ENCODE measurements at regions not wholly inside any gene's neighbourhood (a gene's known extent, or its start where the extent isn't known, plus 50 kb on each side); places are given as distances from the start of the nearest gene placed in this dataset.

DNA sequence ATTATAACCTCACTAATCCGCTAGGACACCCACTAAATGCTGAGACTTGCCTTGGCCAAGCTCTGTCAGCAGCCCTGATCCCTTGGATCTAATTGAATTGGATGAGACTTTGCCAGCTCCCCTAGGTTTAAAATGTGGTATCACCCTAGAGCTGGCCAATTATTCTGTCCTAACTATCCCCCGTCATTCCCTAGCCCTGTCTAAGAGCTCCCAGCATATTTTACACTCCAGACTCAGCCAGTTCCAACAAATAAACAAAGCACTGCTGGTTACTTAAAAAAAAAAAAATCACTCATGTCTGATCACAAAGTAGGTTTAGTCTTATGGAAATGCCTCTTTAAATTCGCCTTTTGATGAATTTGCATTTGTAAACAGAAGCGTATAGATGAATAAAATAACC, 147.9 kb upstream of the EGR2 start:
- Histone ChIP-seq H3K9me3 (ENCODE audit: low read depth, low read length) (no peaks in the 10 kb centered on the region), H3K4me3 (no peak overlapping the region), H3K9ac (ENCODE audit: insufficient read length) (no peak overlapping the region), H3K36me3 (ENCODE audit: insufficient read depth, low read length) (no peaks in the 10 kb centered on the region), H3K27ac (no peak overlapping the region)
- DNase-seq (ENCODE audit: low read depth, low spot score): no peak
- TF ChIP-seq POLR2AphosphoS5 (IDR thresholded peaks at IDR 0.05; ENCODE audit: borderline replicate concordance, low read depth, low read length) (no peak), FOXP2 (optimal IDR thresholded peaks at IDR 0.05; ENCODE audit: control extremely low read depth, extremely low read length, insufficient read depth) (no peak), EZH2 (IDR thresholded peaks at IDR 0.05) (no peak)

DNA sequence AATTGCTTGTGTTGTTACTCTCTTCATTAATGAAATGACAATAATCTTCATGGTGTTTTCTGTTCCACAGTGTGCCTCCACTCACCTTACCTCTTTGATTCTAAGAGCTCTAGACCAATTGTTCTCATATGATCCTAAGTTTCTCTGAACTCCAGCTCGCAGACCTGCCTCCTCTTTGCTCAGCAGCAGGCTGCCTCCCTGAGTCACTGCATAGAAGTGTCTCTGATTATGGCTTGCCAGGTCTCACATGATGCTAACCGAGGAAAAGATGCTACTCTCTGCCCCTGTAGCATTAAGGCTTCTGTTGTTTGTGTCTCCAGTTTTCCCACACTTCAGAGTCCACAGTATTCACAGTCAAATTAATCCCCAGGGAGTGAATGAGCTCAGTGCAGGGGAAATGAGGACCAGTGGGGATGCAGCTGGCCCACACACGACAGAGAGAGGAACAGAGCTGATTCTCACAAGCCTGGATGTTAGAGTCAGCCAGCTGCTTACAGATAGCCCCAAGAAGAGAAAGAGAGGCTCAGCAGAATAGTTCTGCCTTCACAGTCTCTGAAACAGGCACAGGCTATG, 145.9 kb upstream of the EGR2 start:
- H3K27ac ChIP-seq: no peak overlapping the region
- H3K9ac ChIP-seq (ENCODE audit: insufficient read length): no peak overlapping the region
- H3K9me3 ChIP-seq (ENCODE audit: low read depth, low read length): no peaks in the 10 kb centered on the region
- no peak for DNase-seq (ENCODE audit: low read depth, low spot score)
- TF ChIP-seq EZH2 (IDR thresholded peaks at IDR 0.05) (no peak), FOXP2 (optimal IDR thresholded peaks at IDR 0.05; ENCODE audit: control extremely low read depth, extremely low read length, insufficient read depth) (no peak), POLR2AphosphoS5 (IDR thresholded peaks at IDR 0.05; ENCODE audit: borderline replicate concordance, low read depth, low read length) (no peak)
- no peak overlapping the region for H3K4me3 ChIP-seq
- H3K36me3 ChIP-seq (ENCODE audit: insufficient read depth, low read length): no peaks in the 10 kb centered on the region

DNA sequence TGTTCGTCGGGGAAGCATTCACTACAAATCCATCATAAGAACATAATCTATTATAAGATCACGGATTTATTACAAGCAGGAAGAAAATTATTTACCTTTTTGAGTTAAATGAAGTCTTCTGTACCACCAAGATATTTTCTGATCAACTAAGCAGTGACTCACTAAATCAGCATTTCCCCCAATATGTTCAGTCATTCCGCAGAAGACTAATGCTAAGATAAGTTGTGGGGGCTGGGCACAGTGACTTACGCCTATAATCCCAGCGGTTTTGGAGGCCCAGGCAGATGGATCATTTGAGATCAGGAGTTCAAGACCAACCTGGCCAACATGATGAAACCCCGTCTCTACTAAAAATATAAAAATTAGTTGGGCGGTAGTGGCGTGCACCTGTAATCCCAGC, 144.2 kb upstream of the EGR2 start:
- TF ChIP-seq FOXP2 (optimal IDR thresholded peaks at IDR 0.05; ENCODE audit: control extremely low read depth, extremely low read length, insufficient read depth) (no peak), EZH2 (IDR thresholded peaks at IDR 0.05) (no peak), POLR2AphosphoS5 (IDR thresholded peaks at IDR 0.05; ENCODE audit: borderline replicate concordance, low read depth, low read length) (no peak)
- Histone ChIP-seq H3K36me3 (ENCODE audit: insufficient read depth, low read length) (no peaks in the 10 kb centered on the region), H3K9ac (ENCODE audit: insufficient read length) (no peak overlapping the region), H3K9me3 (ENCODE audit: low read depth, low read length) (no peaks in the 10 kb centered on the region), H3K4me3 (no peak overlapping the region), H3K27ac (no peak overlapping the region)
- no peak for DNase-seq (ENCODE audit: low read depth, low spot score)

DNA sequence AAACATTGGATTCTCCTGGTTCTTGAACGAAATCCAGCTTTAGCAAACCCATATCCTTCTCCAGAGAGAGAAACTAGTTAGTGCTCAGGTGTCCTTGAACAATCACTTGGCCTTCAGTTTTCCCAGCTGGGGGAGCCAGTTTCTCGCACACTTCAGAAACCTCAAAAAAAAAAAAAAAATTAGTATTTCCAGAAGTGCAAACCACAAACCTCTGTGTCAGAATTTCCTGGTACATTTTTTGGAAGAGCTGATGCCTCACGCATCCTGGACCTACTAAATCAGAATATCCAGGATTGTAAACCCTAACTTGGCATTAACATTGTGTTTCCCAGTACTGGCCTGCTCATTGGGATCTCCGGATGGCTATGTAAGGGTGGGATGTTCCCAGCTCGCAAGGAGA, 143.4 kb upstream of the EGR2 start:
- Histone ChIP-seq H3K9ac (ENCODE audit: insufficient read length) (no peak overlapping the region), H3K36me3 (ENCODE audit: insufficient read depth, low read length) (no peaks in the 10 kb centered on the region), H3K9me3 (ENCODE audit: low read depth, low read length) (no peaks in the 10 kb centered on the region), H3K4me3 (no peak overlapping the region), H3K27ac (no peak overlapping the region)
- TF ChIP-seq EZH2 (IDR thresholded peaks at IDR 0.05) (no peak), POLR2AphosphoS5 (IDR thresholded peaks at IDR 0.05; ENCODE audit: borderline replicate concordance, low read depth, low read length) (no peak), FOXP2 (optimal IDR thresholded peaks at IDR 0.05; ENCODE audit: control extremely low read depth, extremely low read length, insufficient read depth) (no peak)
- no peak for DNase-seq (ENCODE audit: low read depth, low spot score)

DNA sequence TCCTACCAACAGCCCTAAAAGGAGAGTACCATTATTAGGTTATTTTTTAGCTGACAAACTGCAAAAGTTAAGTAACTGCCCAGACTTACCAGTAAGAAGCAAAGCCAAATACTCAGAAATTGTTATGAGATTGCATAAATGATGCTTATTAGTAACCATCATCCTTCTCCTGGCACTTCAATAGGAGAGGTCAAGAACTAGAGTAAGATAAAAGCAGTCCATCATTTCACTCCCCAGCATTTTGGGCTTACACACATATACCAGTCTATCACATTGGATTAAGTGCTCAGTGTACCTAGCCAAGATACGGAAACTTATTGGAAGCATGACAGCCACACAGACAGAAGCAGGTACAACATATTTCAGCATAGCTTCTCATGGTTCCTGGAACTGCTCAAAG, 142.8 kb upstream of the EGR2 start:
- no peak for DNase-seq (ENCODE audit: low read depth, low spot score)
- H3K9me3 ChIP-seq (ENCODE audit: low read depth, low read length): no peaks in the 10 kb centered on the region
- no peak for TF ChIP-seq EZH2 (IDR thresholded peaks at IDR 0.05)
- no peak for TF ChIP-seq FOXP2 (optimal IDR thresholded peaks at IDR 0.05; ENCODE audit: control extremely low read depth, extremely low read length, insufficient read depth)
- no peak for TF ChIP-seq POLR2AphosphoS5 (IDR thresholded peaks at IDR 0.05; ENCODE audit: borderline replicate concordance, low read depth, low read length)
- no peak overlapping the region for H3K4me3 ChIP-seq
- H3K36me3 ChIP-seq (ENCODE audit: insufficient read depth, low read length): no peaks in the 10 kb centered on the region
- H3K9ac ChIP-seq (ENCODE audit: insufficient read length): no peak overlapping the region
- H3K27ac ChIP-seq: no peak overlapping the region

DNA sequence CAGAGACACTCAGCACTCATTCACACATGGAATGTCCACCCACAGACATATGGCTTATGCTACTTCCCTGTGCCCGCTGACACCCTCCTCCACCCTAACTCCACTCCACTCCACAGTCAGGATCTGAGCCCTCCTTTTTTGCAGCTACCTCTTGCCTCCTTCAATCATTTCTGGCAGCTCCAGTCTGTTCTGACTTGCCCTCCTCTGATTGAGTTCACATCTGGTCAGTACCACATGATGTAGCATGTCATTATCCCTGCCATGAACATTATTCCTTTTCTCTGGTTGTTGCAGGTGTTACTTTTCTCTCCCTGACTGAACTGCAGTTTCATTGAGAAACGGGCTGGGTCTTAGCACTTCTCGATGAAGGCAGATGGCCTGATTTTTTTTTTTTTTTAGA, 130.1 kb upstream of the EGR2 start:
- TF ChIP-seq EZH2 (IDR thresholded peaks at IDR 0.05): no peak
- no peak for TF ChIP-seq POLR2AphosphoS5 (IDR thresholded peaks at IDR 0.05; ENCODE audit: borderline replicate concordance, low read depth, low read length)
- no peak for TF ChIP-seq FOXP2 (optimal IDR thresholded peaks at IDR 0.05; ENCODE audit: control extremely low read depth, extremely low read length, insufficient read depth)
- no peaks in the 10 kb centered on the region for H3K36me3 ChIP-seq (ENCODE audit: insufficient read depth, low read length)
- no peak for DNase-seq (ENCODE audit: low read depth, low spot score)
- no peak overlapping the region for H3K4me3 ChIP-seq
- H3K27ac ChIP-seq: no peak overlapping the region
- H3K9ac ChIP-seq (ENCODE audit: insufficient read length): no peak overlapping the region
- H3K9me3 ChIP-seq (ENCODE audit: low read depth, low read length): no peaks in the 10 kb centered on the region

DNA sequence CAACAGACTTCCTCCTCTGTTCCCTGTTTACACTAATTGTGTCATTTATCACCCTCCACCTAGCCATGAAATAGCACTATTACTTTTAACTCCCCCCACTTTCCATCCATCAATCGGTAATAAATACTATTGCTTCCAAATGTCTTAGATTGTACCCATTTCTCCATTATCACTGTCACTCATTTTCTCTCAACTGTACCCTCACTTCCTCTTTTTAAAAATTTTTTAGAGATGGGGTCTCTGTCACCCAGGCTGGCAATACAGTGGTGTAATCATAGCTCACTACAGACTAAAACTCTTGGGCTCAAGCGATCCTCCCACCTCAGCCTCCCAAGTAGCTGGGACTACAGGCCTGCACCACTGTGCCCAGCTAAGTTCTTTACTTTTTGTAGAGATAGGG, 123.5 kb upstream of the EGR2 start:
- Histone ChIP-seq H3K9ac (ENCODE audit: insufficient read length) (no peak overlapping the region), H3K9me3 (ENCODE audit: low read depth, low read length) (no peaks in the 10 kb centered on the region), H3K27ac (no peak overlapping the region), H3K4me3 (no peak overlapping the region), H3K36me3 (ENCODE audit: insufficient read depth, low read length) (no peaks in the 10 kb centered on the region)
- no peak for DNase-seq (ENCODE audit: low read depth, low spot score)
- TF ChIP-seq EZH2 (IDR thresholded peaks at IDR 0.05): no peak
- TF ChIP-seq POLR2AphosphoS5 (IDR thresholded peaks at IDR 0.05; ENCODE audit: borderline replicate concordance, low read depth, low read length): no peak
- no peak for TF ChIP-seq FOXP2 (optimal IDR thresholded peaks at IDR 0.05; ENCODE audit: control extremely low read depth, extremely low read length, insufficient read depth)

DNA sequence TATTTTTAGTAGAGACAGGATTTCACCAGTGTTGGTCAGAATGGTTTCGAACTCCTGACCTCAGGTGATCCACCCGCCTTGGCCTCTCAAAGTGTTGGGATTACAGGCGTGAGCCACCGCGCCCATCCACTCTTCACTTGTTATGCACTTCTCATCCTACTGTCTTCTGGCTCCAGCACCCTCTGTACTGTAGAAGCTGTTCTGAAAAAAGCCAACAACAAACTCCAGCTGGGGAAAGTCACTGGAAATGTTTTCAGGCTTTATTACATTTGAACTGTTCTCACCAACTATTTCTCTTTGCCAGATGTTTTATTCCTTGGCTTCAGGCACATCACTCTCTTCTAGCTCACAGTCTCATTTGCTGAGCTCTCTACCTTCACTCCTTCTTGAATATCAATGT, 122.5 kb upstream of the EGR2 start:
- Histone ChIP-seq H3K9me3 (ENCODE audit: low read depth, low read length) (no peaks in the 10 kb centered on the region), H3K27ac (no peak overlapping the region), H3K36me3 (ENCODE audit: insufficient read depth, low read length) (no peaks in the 10 kb centered on the region), H3K9ac (ENCODE audit: insufficient read length) (no peak overlapping the region), H3K4me3 (no peak overlapping the region)
- TF ChIP-seq POLR2AphosphoS5 (IDR thresholded peaks at IDR 0.05; ENCODE audit: borderline replicate concordance, low read depth, low read length) (no peak), FOXP2 (optimal IDR thresholded peaks at IDR 0.05; ENCODE audit: control extremely low read depth, extremely low read length, insufficient read depth) (no peak), EZH2 (IDR thresholded peaks at IDR 0.05) (no peak)
- no peak for DNase-seq (ENCODE audit: low read depth, low spot score)

DNA sequence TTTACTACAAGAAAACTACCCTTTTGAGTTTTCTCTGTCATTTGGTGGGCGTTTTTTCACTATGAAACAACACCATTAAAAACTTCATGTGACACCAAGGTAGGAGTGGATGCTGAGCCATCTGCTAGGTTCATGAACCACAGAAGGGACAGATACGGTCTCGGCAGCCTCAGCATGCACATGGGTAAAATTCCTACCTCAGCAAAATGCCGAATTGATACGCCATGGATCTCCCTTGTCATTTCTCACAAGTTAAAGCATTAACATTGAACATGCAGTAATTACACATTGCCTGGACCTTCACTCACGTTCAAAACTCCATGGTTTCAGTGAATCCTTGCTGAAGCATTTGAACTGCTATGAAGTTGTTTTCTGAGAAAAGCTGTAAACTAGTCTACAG, 121.5 kb upstream of the EGR2 start:
- no peak for DNase-seq (ENCODE audit: low read depth, low spot score)

More for the DNA sequence above, 121.5 kb upstream of the EGR2 start:
- TF ChIP-seq FOXP2 (optimal IDR thresholded peaks at IDR 0.05; ENCODE audit: control extremely low read depth, extremely low read length, insufficient read depth) (no peak), POLR2AphosphoS5 (IDR thresholded peaks at IDR 0.05; ENCODE audit: borderline replicate concordance, low read depth, low read length) (no peak), EZH2 (IDR thresholded peaks at IDR 0.05) (no peak)
- Histone ChIP-seq H3K9me3 (ENCODE audit: low read depth, low read length) (no peaks in the 10 kb centered on the region), H3K27ac (no peak overlapping the region), H3K9ac (ENCODE audit: insufficient read length) (no peak overlapping the region), H3K36me3 (ENCODE audit: insufficient read depth, low read length) (no peaks in the 10 kb centered on the region), H3K4me3 (no peak overlapping the region)

Data from SK-N-MC (cell line).